Astrocyte (in vitro differentiated cells and primary cell): ENCODE measurements at regions not wholly inside any gene's neighbourhood (a gene's known extent, or its start where the extent isn't known, plus 50 kb on each side); places are given as distances from the start of the nearest gene placed in this dataset.

ENCODE experiments used
- DNase-seq: peaks from one replicate; pipeline ENCODE4 v3.0.0-alpha.2; 2010; ENCODE audit warnings: low read depth
- FAIRE-seq: peaks from 2 replicates; lab custom pipeline; 2011; peaks lifted over from hg19 to GRCh38; lab: Jason Lieb, UNC
- H2AFZ ChIP-seq: 2 replicates; pipeline ENCODE4 v1.6.0; 2012; ENCODE audit warnings: low read depth, low read length, inconsistent platforms
- H3K27ac ChIP-seq: 2 replicates; pipeline ENCODE4 v1.5.1; 2011; ENCODE audit warnings: low read depth, low read length, inconsistent platforms
- H3K27me3 ChIP-seq: 2 replicates; pipeline ENCODE4 v1.6.0; 2011; ENCODE audit warnings: low read length, inconsistent platforms; ENCODE audit not compliant: insufficient read depth
- H3K36me3 ChIP-seq: 2 replicates; pipeline ENCODE4 v1.5.1; 2011; ENCODE audit warnings: low read length, inconsistent platforms; ENCODE audit not compliant: insufficient read depth
- H3K4me1 ChIP-seq: 2 replicates; pipeline ENCODE4 v1.5.1; 2011; ENCODE audit warnings: low read length, inconsistent platforms; ENCODE audit not compliant: insufficient read depth
- H3K4me2 ChIP-seq: 2 replicates; pipeline ENCODE4 v1.6.0; 2012; ENCODE audit warnings: low read length, inconsistent platforms
- H3K4me3 ChIP-seq: 2 replicates; pipeline ENCODE4 v1.5.1; 2011; ENCODE audit warnings: low read depth, mild to moderate bottlenecking, low read length, inconsistent platforms; ENCODE audit not compliant: insufficient read depth
- H3K79me2 ChIP-seq: 2 replicates; pipeline ENCODE4 v1.6.0; 2012; ENCODE audit warnings: mild to moderate bottlenecking, low read length, inconsistent platforms; ENCODE audit not compliant: insufficient read depth
- H3K9ac ChIP-seq: 2 replicates; pipeline ENCODE4 v1.6.0; 2012; ENCODE audit warnings: mild to moderate bottlenecking, low read length, inconsistent platforms
- H3K9me3 ChIP-seq: 2 replicates; pipeline ENCODE4 v1.5.1; 2012; ENCODE audit warnings: low read depth, mild to moderate bottlenecking, low read length, inconsistent platforms; ENCODE audit not compliant: insufficient read depth
- H4K20me1 ChIP-seq: 2 replicates; pipeline ENCODE4 v1.6.0; 2012; ENCODE audit warnings: low read length, inconsistent platforms; ENCODE audit not compliant: insufficient read depth
- H3K27ac Mint-ChIP-seq: one replicate; pipeline ENCODE4 v1.8.0; 2021; ENCODE audit warnings: mild to moderate bottlenecking, mixed read lengths; ENCODE audit not compliant: unreplicated experiment
- H3K27me3 Mint-ChIP-seq: one replicate; pipeline ENCODE4 v1.8.0; 2021; ENCODE audit warnings: low read depth, mixed read lengths; ENCODE audit not compliant: unreplicated experiment
- H3K36me3 Mint-ChIP-seq: one replicate; pipeline ENCODE4 v1.8.0; 2021; ENCODE audit warnings: low read depth, mixed read lengths; ENCODE audit not compliant: unreplicated experiment
- H3K4me1 Mint-ChIP-seq: one replicate; pipeline ENCODE4 v1.8.0; 2021; ENCODE audit warnings: low read depth, mixed read lengths; ENCODE audit not compliant: unreplicated experiment
- H3K4me3 Mint-ChIP-seq: one replicate; pipeline ENCODE4 v1.8.0; 2021; ENCODE audit warnings: mild to moderate bottlenecking, moderate library complexity, mixed read lengths; ENCODE audit not compliant: unreplicated experiment
- H3K9me3 Mint-ChIP-seq: one replicate; pipeline ENCODE4 v1.8.0; 2021; ENCODE audit warnings: mild to moderate bottlenecking, mixed read lengths; ENCODE audit not compliant: unreplicated experiment
- EZH2 ChIP-seq: IDR thresholded peaks from 2 replicates; pipeline ENCODE4 v1.6.1; 2012; ENCODE audit warnings: mild to moderate bottlenecking, low read length, inconsistent platforms; ENCODE audit not compliant: insufficient read depth
- TF ChIP-seq, protein P1 (sequence below): IDR thresholded peaks from 2 replicates; pipeline ENCODE4 v1.5.1; 2011; ENCODE audit warnings: low read depth, mild to moderate bottlenecking, inconsistent platforms, low read length, moderate library complexity; ENCODE audit not compliant: insufficient read depth

DNA sequence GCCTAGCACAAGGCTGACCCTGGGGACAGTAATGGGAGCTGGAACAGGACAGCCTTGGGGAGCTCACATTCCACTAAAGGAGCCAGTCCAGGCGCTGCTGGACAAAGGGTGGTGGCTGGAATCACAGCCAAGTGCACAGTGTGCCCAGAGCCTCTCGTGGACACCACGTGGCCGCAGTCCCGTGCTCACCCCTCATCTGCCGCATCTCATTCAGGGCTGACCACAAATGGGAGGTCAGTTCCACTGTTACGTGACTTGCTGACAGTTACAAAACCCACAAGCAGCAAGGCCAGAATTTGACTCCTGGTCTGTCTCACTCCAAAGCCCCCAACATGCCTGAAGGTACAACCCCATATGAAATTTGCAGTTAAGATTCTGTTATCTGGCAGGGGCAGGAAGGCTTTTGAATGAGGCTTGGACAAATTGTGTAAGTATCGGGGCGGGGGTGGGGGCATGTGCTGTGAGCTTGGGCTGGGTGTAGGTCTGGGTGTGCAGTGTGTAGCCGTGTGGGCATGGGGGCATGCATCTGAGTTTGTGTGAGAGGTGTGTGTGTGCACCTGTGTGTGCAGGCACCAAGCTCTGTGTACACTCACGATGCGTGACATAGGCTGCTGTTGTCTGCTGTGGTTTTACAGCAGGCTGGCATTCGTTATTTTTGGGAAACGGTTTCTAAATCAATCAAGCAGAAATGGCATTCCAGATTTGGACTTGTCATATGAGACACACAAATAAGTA lies 301.7 kb downstream of the BRD1 start:
- H3K79me2 ChIP-seq: no peaks in the 10 kb centered on the region
- no peaks in the 10 kb centered on the region for H3K4me1 Mint-ChIP-seq
- TF ChIP-seq EZH2: no peak
- TF ChIP-seq, protein P1, sequence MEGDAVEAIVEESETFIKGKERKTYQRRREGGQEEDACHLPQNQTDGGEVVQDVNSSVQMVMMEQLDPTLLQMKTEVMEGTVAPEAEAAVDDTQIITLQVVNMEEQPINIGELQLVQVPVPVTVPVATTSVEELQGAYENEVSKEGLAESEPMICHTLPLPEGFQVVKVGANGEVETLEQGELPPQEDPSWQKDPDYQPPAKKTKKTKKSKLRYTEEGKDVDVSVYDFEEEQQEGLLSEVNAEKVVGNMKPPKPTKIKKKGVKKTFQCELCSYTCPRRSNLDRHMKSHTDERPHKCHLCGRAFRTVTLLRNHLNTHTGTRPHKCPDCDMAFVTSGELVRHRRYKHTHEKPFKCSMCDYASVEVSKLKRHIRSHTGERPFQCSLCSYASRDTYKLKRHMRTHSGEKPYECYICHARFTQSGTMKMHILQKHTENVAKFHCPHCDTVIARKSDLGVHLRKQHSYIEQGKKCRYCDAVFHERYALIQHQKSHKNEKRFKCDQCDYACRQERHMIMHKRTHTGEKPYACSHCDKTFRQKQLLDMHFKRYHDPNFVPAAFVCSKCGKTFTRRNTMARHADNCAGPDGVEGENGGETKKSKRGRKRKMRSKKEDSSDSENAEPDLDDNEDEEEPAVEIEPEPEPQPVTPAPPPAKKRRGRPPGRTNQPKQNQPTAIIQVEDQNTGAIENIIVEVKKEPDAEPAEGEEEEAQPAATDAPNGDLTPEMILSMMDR: no peak
- H3K4me3 ChIP-seq: no peak overlapping the region
- no peaks in the 10 kb centered on the region for H4K20me1 ChIP-seq
- H2AFZ ChIP-seq: no peak overlapping the region
- peaks cover 2% of the 10 kb centered on the region for H3K27me3 ChIP-seq
- no peak overlapping the region for H3K27ac Mint-ChIP-seq
- peaks cover 4% of the 10 kb centered on the region for H3K9me3 ChIP-seq
- peaks cover 22% of the 10 kb centered on the region for H3K27me3 Mint-ChIP-seq
- no peak for DNase-seq
- H3K36me3 Mint-ChIP-seq: no peaks in the 10 kb centered on the region
- no peaks in the 10 kb centered on the region for H3K4me1 ChIP-seq
- H3K36me3 ChIP-seq: no peaks in the 10 kb centered on the region
- H3K4me2 ChIP-seq: no peak overlapping the region
- H3K9ac ChIP-seq: no peak overlapping the region
- no peak overlapping the region for H3K27ac ChIP-seq
- no peak for FAIRE-seq
- no peak overlapping the region for H3K4me3 Mint-ChIP-seq
- peaks cover 7% of the 10 kb centered on the region for H3K9me3 Mint-ChIP-seq

- Histone ChIP-seq H3K4me1 (no peaks in the 10 kb centered on the region), H3K79me2 (no peaks in the 10 kb centered on the region), H3K27ac (no peak overlapping the region), H3K27me3 (peaks cover 2% of the 10 kb centered on the region), H3K4me3 (no peak overlapping the region), H3K9me3 (peaks cover 7% of the 10 kb centered on the region), H3K4me2 (no peak overlapping the region), H3K36me3 (no peaks in the 10 kb centered on the region), H4K20me1 (no peaks in the 10 kb centered on the region), H2AFZ (no peak overlapping the region), H3K9ac (no peak overlapping the region)
- DNase-seq: no peak
- Mint-ChIP-seq H3K27ac (no peak overlapping the region), H3K4me3 (no peak overlapping the region), H3K9me3 (peaks cover 7% of the 10 kb centered on the region), H3K36me3 (no peaks in the 10 kb centered on the region), H3K27me3 (peaks cover 16% of the 10 kb centered on the region), H3K4me1 (no peaks in the 10 kb centered on the region)
- TF ChIP-seq, protein P1: no peak
- TF ChIP-seq EZH2: no peak
- FAIRE-seq: no peak
These were observed 302.3 kb downstream of the BRD1 start for GRCh38 chr22:49525360-49525759.

GRCh38 chr22:49524362-49524761 lies 303.3 kb downstream of the BRD1 start:
- no peaks in the 10 kb centered on the region for H3K36me3 Mint-ChIP-seq
- Histone ChIP-seq H2AFZ (no peak overlapping the region), H3K4me2 (no peak overlapping the region), H3K9ac (no peak overlapping the region), H3K79me2 (no peaks in the 10 kb centered on the region), H3K27ac (no peak overlapping the region), H3K4me1 (no peaks in the 10 kb centered on the region), H3K4me3 (no peak overlapping the region), H3K27me3 (peaks cover 2% of the 10 kb centered on the region), H4K20me1 (no peaks in the 10 kb centered on the region), H3K9me3 (peaks cover 5% of the 10 kb centered on the region), H3K36me3 (no peaks in the 10 kb centered on the region)
- no peak for DNase-seq
- H3K27me3 Mint-ChIP-seq: peaks cover 16% of the 10 kb centered on the region
- no peaks in the 10 kb centered on the region for H3K4me1 Mint-ChIP-seq
- H3K27ac Mint-ChIP-seq: no peak overlapping the region
- TF ChIP-seq, protein P1: no peak
- TF ChIP-seq EZH2: no peak
- H3K9me3 Mint-ChIP-seq: peaks cover 5% of the 10 kb centered on the region
- no peak for FAIRE-seq
- H3K4me3 Mint-ChIP-seq: no peak overlapping the region
